ENCODE measurements at regions not wholly inside any gene's neighbourhood (a gene's known extent, or its start where the extent isn't known, plus 50 kb on each side); places are given as distances from the start of the nearest gene placed in this dataset.

DNA sequence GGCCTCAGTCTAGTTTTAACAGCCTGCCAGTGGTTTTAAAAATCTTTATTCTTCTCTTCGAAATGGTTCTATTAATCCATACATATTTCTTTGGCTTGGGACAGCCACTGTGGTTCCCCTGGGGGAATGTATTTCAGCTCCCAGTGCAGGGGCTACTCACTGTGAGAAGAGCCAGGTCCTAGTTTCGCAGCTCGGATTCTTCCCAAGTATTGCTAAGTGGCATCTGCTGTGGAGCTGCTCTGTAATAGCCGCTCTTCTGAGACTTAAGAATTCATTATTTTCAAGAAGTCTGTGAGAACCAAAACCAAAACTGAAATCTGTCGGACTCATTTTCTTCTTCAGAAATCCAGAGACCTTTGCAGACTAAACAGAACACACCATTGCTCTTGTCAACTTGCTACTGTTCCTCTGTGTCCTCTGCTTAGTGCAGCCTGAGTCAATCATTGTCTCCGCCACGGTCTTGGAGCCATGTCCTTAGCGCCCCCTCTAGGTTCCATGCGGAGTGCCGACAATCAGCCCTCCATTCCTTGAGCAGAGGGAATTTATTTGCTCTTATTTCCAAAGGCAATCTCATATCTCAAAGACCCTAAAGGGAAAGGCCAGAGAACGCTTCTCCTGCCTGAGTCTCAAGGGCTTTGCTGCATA is 478.2 kb downstream of the SPATA31D1 start:
- DNase-seq (ENCODE audit: low read depth): peak; percentile 26
- TF ChIP-seq, protein P1, sequence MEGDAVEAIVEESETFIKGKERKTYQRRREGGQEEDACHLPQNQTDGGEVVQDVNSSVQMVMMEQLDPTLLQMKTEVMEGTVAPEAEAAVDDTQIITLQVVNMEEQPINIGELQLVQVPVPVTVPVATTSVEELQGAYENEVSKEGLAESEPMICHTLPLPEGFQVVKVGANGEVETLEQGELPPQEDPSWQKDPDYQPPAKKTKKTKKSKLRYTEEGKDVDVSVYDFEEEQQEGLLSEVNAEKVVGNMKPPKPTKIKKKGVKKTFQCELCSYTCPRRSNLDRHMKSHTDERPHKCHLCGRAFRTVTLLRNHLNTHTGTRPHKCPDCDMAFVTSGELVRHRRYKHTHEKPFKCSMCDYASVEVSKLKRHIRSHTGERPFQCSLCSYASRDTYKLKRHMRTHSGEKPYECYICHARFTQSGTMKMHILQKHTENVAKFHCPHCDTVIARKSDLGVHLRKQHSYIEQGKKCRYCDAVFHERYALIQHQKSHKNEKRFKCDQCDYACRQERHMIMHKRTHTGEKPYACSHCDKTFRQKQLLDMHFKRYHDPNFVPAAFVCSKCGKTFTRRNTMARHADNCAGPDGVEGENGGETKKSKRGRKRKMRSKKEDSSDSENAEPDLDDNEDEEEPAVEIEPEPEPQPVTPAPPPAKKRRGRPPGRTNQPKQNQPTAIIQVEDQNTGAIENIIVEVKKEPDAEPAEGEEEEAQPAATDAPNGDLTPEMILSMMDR (IDR thresholded peaks at IDR 0.05; ENCODE audit: insufficient read depth, low read depth, low read length, missing control alignments): peak; percentile 20
- H3K4me3 ChIP-seq (ENCODE audit: low read length): no peak overlapping the region

DNA sequence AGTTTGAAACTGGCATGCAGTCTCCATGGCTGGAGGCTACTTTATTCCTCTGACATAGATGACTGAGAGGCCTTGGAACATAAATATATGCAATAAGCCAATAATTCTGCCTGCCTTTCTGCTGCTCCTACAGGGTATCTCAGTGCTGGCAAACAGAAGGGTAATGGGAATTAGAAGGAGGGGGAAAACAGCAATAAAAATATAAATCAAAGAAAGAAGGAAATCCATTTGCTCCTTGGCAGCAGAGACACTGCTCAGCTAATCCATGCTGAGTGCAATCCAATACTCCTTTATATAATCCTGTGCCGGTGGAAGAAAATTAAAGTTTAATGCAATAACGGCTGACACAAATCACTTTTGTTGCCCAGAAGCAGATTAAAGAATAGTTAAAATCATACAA is 478.9 kb downstream of the SPATA31D1 start:
- H3K4me3 ChIP-seq (ENCODE audit: low read length): no peak overlapping the region
- TF ChIP-seq, protein P1 (IDR thresholded peaks at IDR 0.05; ENCODE audit: insufficient read depth, low read depth, low read length, missing control alignments): no peak
- DNase-seq (ENCODE audit: low read depth): no peak

DNA sequence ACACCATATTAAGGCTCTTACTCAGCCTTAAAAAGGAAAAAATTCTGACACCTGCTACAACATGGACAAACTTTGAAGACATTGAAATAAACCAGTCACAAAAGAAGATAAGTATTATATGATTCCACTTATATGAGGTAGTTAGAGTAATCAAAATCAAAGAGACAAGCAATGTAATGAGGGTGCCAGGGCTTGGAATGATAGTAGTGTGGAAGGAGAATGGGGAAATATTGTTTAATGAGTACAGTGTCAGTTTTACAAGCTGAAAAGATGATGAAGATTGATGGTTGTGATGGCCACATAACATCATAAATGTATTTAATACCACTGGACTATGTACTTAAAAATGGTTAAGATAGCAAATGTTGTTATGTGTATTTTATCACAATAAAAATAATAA is 485.7 kb downstream of the SPATA31D1 start:
- H3K4me3 ChIP-seq (ENCODE audit: low read length): no peak overlapping the region
- no peak for DNase-seq (ENCODE audit: low read depth)
- TF ChIP-seq, protein P1 (IDR thresholded peaks at IDR 0.05; ENCODE audit: insufficient read depth, low read depth, low read length, missing control alignments): no peak

DNA sequence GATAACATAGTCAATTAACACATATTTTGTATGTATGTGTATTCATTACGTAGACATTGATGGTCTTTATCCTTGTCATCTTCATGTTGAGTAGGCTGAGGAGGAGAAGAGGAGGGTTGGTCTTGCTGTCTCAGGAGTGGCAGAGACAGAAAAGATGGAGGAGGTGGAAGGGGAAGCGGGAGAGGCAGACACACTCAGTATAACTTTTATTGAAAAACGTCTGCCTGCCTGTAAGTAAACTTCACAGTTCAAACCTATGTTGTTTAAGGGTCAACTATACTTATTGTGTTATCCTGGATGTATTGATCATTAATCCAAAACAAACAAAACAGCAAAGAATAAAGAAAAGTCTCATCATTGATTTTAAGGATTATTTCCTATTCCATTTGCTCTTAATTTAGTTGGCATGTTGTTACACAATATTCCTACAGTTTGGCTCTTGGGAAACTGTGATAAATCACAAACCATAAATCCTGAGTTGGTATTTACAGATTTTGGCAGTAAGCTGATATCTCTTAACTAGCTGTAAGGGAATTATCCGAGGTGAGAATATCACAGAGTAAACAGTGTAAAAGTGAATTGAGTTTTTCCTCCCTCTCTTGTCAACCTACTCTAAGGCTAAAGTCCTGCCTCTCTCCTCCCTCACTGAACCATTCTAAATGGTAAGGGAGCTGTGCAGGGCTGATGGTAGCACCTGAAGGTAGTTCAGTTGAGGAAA is 487.2 kb downstream of the SPATA31D1 start:
- TF ChIP-seq, protein P1 (IDR thresholded peaks at IDR 0.05; ENCODE audit: insufficient read depth, low read depth, low read length, missing control alignments): no peak

DNA sequence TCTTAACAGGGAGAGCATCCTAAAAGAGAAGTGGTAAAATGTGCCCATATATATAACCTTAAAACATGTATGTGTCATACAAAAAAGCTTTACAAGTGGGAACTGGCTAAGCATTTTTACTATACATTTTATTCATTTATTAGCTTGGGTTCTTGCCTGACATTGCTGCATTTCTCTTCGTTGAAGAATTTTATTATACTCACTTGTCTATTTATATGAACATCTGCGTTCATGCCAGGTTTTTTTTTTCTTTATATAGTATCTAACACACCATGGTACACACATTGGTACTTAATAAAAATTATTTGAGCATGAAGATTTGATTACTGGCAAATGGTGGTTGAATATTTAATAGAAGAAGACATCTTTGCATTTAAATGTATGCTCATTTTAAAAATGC is 492.3 kb downstream of the SPATA31D1 start:
- TF ChIP-seq, protein P1 (IDR thresholded peaks at IDR 0.05; ENCODE audit: insufficient read depth, low read depth, low read length, missing control alignments): no peak
- H3K4me3 ChIP-seq (ENCODE audit: low read length): no peak overlapping the region
- no peak for DNase-seq (ENCODE audit: low read depth)

More for the DNA sequence above, 487.2 kb downstream of the SPATA31D1 start:
- no peak for DNase-seq (ENCODE audit: low read depth)
- H3K4me3 ChIP-seq (ENCODE audit: low read length): no peak overlapping the region

DNA sequence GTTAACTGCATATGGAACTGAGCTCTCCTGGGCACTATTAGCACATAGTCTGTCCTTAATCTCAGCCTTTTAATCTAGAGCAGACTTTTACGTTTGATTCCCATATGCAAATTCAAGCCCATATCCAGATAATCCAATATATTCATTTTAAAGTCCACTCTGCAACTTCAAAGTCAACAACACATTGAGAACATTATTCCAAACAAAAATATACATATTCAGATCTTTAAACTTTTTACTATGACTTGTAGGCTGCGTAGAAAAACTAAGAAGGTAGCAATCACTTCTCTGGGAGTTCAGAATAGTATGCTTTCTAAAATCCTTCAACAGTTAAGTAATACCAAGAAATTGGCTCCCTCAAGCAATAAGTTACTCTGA is 499.4 kb downstream of the SPATA31D1 start:
- TF ChIP-seq, protein P1 (IDR thresholded peaks at IDR 0.05; ENCODE audit: insufficient read depth, low read depth, low read length, missing control alignments): no peak
- no peak for DNase-seq (ENCODE audit: low read depth)
- no peak overlapping the region for H3K4me3 ChIP-seq (ENCODE audit: low read length)

All from epithelial cell of esophagus (primary cell).